ENCODE measurements at regions not wholly inside any gene's neighbourhood (a gene's known extent, or its start where the extent isn't known, plus 50 kb on each side); places are given as distances from the start of the nearest gene placed in this dataset.

DNA sequence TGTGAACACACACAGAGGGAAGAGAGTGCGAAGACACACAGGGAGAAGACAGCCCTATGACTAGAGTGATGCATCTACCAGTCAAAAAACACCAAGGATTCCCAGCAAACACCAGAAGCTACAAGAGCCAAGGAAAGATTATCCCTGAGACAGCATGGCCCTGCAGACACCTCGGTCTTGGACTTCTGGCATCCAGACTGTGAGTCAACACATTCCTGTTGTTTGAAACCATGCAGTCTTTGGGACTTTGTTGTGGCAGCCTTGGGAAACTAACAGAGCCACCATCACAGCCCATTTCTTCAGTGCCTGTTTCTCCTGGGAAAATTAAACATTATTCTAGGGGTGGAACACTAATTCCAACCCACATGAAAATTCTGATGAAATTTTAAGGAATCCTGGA, 220.6 kb downstream of the GXYLT1 start:
- no peak for DNase-seq

DNA sequence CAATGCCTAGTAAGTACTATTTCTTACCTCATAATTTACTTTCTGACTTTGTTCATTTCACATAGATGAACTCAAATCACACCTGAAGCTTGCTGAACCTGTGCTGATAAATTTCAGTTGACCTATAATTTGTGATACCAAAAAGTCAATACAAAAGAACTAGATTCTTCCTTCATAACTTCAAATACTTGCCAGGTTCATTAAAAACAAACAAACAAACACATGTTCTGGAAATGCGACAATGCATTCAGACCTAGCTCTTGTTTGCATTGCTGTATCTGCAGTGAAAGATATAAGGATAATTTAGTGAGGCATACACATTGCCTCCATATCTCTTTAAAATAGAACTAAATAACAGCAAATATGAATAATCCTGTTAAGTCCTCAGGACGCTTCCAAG, 221.3 kb downstream of the GXYLT1 start:
- DNase-seq: no peak

DNA sequence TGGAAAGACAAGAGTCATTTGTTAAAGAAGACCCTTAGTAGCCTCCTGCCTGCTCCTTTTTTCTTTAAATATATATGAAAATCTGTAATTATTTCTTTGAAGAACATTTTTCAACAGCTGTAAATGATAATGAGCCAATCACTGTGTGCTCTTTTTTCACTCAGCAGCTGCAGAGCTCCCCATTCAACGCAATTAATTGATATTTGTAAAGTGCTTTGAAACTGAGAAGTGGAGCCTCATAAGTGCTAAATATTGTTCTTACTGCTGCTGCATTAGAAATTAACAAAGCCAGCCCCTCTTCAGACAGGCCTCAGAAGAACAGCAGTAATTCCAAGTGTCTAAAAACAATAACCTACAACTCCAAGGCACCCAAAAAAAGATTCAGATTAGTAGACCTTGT, 224.3 kb downstream of the GXYLT1 start:
- no peak for DNase-seq

DNA sequence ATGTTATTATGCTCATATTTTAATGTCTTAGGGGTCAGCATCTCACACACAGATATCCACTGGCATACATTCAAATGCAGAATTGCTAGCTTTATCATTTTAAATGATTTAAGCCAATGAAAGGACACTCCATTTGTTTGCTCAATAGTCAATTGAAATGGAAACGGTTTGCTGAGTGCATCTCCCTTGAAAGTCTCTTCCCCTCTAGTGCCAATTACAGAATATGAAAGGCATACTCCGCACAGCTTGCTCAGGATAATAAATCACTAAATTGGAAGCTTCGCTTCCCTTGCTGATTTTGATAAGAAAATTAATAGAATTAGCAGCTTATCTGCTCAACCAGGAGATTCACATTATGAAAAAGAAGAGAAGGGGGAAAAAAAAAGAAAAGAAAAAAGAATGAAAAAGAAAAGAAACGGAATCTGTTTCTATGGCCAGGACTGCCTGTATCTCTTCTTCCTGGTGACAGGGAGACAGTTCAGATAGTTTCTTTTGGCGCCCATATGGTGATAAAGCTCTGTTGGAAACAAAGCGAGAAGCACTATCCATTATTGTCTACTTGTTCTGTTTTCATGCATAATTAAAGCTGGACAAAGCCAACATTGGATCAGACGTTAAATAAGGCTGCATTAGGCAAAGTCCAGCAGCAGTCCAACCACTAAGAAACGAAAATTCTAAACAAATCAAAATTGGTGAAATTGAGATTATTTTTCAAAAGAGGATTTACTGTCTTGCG, 225.0 kb downstream of the GXYLT1 start:
- DNase-seq: no peak

DNA sequence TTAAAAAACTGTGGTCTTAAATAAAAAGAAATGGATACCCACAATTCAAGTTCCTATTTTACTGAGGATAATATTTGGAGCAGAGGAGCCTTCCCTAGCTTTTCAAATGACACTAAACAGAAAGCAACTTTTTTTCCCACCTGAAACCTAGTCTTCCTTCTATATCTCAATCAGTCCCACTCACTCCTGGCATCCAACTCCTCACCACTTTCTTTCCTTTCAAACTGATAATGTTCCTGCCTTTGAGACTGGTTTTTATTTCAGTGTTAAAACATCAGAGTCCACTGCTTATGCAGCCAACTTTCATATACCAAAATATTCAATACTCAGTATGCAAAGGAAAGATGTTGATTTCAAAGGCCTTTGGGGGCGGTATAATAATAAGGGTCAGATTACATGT, 225.6 kb downstream of the GXYLT1 start:
- DNase-seq: no peak

DNA sequence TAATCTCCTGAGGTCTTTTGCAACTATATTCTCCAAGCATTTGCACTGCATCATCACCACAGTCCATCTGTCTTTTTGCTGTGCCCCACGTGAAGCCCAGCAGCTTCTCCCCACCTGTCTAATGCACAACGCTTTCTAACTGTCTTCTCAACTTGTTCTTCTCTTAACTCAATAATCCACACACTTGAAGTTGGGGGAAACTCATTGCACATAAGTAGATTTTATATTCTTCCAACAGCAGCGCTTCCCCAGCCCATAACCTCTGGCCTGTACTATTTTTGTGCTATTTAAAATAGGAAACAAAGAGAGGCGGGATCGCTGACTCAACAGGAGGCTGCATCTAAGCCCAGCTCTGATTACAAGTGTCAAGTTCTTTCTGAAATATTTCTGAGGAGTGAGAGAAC, 226.7 kb downstream of the GXYLT1 start:
- DNase-seq: no peak

DNA sequence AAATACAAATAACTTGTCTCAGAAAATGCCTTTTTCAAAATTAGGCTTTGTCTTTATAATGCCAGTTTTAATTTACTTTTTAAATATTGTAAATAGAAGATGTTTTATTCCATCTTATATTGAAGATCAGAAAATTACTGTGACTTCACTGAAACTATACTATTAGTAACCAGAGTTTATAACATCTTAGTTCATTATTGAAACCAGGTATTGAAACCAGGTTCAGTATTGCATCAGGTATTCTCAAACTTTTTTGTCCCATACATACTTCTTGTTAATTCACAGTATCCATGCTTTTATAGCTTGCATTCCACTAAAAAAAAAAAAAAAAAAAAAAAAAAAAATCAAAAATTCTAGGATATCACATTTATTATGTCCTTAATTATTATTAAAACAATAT, 227.5 kb downstream of the GXYLT1 start:
- DNase-seq: no peak

DNA sequence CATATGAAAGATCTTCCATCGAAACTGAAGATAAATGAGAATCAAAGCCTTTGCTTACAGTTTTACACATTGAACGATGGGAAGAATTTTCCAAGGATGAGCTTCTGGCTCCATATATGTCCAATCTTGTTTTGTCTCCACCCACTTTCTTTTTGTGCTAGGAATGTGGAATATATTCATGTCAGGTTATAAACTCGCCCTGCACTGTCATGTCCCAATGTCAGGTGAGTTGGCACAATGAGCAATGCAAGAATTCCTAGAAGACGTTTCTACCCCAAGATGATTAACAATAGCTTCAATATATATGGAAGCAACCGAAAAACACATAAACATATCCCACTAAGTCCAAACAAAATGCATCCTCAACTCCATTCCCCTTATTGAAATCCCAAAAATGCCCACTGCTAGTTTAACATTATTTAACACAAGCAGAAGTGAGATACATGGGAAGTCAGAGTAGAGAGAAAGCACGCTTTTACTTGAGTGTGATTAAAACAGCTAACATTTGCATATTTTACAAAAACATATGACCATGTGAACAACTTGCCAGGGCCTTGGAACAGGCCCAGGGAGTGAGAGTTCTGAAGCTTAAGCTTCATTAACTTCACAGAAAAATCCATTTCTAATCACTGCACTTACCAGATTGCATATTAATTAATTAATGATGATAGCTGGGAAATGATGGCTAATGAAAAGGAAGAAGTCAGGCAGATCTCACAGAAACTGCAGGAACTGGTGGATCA, 233.9 kb downstream of the GXYLT1 start:
- no peak for DNase-seq

DNA sequence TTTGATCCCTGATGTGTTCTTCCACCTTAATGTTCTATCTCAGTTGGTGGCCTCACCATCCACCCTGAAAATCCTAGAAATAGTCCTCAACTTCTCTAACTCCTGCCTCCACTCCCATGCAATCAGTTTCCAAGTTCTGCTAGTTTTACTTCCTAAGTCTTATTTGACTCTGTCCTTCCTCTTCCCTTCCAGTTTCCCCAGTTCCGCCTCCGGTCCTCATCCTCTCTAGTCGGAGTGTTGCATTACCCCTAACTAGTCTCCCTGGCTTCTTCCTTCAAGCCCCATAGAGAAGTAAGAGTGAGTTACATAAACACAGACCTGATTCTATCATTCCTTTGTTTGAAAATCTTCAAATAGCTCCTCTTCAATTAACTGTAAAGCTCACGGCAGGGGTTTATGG, 236.5 kb downstream of the GXYLT1 start:
- DNase-seq: no peak

DNA sequence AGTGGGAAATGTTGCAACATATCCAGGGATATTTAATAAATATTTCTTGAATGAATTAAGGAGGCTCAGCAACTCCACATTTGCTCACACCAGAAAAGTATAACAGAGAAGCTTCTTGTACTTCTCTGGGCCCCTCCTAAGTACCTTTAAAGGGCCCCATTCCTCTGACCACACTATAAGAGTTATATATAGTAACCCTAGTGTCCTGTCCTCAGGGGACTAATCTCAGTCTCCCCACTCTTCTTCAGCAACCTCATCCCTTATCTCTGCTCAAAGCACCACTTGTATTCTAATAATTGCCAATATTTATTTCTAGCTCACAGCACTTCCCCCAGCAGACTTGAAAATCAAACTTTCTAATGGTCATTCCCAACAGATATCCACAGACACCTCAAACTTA, 237.1 kb downstream of the GXYLT1 start:
- no peak for DNase-seq

DNA sequence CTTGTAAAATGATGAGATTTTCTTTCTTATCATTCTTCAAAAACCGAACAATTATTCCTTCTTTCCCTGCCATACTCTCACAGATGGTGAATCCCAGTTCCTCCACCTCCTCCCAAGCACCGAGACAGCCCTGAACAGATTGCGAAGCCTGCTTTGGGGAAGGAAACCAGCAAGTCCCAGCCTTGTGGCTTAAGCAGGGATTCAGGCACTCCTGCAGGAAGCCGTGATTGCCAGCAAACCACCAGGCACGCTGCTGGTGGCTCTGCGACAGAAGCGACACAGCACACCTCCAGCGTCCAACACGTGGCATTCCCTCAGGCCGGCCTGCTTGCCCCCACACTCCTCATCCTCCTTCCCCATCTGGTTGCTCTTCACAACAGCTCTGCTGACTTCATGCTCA, 237.7 kb downstream of the GXYLT1 start:
- no peak for DNase-seq

DNA sequence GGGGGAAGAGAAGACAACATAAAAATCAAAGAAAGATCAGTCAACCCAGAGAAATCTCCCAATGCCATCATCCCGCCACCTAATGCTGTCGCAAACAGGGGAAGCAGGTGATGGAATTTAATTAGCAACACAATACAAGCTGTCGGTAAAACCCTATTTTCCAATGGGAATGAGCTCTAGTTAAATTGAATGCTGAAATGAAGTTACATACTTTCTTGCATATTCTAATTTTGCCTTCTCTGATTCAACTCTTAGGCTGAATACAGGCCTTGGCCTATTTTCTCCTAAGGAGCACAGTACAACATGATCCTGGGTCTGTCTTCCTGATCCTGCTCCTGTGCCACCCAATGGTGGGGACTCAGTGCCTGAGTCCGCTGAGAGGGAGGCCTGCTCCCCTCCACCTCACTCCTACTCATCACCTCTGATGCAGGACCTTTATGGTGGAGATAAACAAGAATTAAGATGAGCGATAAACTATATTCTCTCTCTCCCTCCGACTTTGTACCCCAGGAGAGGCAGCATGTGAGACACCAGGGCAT, 238.8 kb downstream of the GXYLT1 start:
- no peak for DNase-seq

DNA sequence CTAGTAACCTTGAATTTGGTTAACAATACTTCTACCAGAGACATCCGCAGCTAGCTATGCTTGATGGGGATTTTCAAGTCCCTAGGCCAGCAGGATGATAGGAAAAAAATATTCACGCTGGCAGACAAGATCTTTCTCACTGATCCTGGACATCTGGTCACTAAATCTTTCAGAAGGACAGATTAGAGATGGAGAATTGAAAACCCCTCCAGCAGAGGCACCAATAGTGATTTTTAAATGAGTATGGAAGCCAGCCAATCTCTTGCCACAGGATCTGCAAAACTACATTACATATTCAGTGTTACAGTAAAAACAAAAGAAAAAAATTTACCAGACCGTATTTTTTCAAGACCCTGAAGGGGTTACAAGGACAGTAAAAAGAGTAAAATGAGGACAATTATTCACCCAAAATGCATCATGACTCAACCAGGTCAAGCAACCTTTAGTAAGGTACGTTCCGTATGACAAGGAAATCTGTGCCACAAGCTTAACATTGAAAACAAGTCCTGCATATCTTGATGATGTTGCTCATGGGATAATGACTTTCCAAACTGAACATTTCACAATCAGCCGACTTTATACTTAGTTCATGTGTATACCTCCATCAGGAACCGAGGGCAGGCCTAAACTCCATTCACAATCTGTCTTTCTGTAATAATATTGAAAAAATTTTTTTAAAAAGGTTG, 239.5 kb downstream of the GXYLT1 start:
- DNase-seq: no peak

DNA sequence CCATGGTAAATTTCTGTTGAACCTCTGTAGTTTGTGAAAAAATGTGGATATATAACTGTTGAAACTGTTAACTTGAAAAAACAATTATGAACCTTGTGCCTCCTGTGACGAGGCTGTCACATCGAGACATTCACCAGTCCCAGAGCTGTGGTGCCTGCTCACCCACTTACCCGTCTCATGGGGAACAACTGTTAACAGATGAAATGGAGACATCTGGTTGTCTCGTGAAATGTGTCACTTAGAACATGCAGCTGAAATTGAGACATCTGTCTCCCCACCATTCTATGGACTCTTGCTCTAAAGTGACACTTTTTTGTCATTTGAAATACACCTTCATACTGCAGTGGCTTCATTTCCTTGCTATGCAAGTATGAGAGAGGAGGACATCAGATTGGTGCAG, 240.6 kb downstream of the GXYLT1 start:
- no peak for DNase-seq

DNA sequence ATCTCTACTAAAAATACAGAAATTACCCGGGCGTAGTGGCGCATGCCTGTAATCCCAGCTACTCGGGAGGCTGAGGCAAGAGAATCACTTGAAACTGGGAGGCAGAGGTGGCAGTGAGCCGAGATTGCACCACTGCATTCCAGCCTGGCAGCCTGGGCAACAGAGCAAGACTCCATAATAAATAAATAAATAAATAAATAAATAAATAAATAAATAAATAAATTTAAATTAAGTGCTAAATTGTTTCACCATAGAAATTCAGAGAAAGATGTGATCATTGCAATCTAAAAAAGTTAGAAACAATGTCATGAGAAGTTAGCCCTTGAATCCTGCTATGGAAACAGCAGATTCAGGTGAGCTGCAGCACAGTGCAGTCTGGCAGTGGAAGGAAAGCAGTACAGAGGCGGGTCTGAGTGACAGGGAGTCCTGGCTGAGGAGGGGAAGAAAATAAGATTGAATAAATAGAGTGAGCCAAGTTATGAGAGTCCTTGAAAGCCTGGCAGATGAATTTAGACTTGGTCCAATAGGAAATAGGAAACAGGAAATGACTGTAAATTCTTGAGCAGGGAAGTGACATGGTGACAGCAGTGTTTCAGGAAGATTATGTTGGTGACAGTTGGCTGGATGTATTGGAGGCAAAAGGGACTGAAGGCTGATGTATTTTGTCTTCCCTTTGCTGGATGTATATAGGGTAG, 241.5 kb downstream of the GXYLT1 start:
- no peak for DNase-seq

DNA sequence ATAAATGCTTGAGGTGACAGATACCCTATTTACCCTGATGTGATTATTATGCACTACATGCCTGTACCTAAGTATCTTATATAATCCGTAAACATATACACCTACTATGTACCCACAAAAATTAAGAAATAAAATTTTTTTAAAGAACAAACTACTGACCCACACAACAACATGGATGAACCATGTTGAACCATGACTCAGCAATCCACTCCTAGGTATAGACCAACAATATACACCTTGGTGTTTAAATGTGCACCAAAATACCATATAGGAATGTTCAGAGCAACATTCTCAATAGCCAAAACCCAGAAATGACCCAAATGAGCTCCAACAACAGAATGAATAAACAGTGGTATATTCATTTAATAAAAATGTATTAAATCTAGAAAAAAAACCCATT, 245.1 kb downstream of the GXYLT1 start:
- DNase-seq: no peak

DNA sequence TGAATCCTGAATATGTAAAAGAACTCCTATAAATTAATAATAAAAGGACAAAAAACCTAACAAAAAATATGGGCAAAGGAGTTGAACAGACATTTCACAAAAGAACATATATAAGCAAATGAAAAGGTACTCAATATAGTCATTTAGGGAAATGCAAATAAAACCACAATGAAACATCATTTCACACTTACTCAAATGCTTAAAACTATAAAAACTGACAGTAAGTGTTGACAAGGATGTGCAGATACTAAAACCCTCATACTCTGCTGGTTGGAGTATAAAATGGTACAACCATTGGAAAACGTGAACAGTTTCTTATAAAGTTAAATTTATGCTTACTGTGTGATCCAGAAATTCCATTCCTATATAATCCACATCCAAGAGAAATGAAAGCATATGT, 247.1 kb downstream of the GXYLT1 start:
- no peak for DNase-seq

DNA sequence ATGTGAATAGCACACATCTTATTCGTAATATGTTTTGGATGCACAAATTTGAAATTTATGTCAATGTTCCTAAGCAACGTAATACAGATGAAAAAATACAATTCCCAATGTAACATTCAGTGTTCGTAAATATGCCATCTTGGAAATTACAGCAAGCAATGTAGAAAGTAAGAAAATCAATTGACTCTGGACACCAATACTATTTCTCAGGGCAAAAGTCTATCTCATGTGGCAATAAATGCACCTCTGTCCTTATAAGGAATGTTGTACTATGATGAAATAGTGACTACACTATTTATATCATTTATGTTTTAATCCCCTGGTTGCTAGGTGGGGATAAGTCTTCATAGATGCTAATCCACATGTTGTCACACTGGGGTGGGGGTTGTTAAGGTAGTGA, 251.2 kb downstream of the GXYLT1 start:
- no peak for DNase-seq

DNA sequence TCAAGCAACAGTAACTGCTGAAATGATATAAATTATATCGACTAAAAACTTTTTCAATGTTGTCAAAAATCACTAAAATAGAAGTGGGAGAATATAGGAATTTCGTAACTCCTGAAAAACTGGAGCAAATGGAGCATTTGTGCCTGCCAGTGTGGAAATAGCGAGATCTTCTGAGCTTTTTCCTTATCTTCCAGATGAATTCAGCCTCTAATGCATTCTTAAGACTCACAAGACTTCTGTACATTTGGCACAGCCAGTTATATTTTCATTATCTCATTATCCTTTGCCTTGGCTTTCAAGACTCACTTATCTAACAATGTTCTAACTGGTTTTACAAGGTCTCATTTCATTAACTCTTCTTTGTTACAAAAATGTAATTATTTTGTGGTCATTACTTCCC, 252.4 kb downstream of the GXYLT1 start:
- DNase-seq: no peak

DNA sequence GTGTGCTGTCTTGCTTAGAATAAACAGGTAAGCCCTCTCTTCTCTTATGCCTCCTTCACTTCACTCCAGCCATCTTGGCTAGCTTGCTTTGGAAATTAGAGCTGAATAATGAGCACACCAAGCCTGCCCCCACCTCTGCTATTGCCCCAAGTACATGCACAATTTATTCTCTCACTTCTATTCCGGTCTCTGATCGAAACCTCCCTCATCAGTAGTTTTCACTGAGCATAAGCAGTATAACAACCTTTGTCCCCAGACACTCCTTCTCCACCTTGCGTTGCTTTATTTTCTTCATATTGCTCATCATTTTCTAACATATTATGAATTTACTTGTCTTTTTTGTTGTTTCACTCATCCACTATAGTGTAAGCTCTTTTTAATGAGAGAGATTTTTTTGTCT, 253.4 kb downstream of the GXYLT1 start:
- DNase-seq: no peak

DNA sequence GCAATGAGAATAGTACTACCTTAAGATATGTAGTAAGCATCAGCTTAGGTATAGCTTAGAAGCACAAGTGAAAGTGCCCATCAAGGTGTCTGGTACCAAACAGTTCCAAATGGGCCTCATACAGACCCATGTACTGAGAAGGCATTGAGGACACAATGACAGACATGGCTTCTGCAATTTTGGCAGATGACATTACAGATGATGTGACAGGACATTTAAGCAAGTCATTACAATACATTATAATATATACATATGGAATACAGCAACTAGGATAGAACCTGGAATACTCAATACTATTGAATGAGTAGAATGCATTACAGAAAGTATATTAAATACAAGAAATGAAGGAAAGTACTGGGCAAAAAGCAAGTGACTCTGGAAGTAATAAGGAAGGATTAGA, 256.4 kb downstream of the GXYLT1 start:
- DNase-seq: no peak

DNA sequence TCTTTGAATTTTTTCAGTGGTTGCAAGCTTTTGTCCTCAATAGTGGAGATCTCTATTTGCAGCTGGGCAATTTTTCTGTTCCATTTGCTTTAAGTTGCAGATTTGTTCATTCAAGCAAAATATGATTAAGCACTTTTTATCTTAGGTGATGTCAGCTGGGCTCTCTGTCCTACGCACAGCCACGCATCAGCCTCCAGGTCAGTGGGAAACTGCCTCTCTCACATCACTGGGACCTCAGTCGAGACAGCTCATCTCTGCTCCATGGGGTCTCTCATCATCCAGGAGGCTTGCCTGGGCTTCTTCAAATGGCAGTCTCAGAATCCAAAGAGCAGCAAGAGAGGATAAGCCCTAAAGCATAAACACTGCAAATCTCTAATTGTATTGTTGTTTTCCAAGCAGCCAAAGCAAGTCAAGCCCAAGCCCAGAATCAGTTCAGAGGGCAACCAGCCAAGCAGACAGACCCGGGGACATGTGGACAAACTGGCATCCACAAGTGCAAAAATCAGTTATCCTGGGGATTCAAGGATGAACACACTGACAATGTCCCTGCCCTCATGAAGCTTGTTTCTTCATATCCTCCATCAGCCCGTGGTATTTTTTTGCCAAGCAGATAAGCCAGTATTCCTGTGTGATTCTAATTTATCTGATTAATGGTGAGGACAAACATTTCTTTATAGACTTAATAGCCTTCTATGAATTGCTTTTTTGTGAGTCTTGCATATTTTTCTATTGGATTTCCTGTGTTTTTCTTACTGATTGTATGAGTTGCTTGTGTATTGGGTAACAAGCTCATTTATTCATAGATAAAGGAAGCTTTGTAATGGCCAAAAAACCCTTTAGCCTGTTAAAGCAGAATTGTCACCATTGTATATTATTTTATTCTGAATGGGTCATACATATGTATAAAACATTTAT, 262.5 kb downstream of the GXYLT1 start:
- no peak for DNase-seq
